Embryonic facial prominence (tissue), 1 donor: ENCODE measurements at regions not wholly inside any gene's neighbourhood (a gene's known extent, or its start where the extent isn't known, plus 50 kb on each side); places are given as distances from the start of the nearest gene placed in this dataset.

Source experiments
- DNase-seq: peaks from one replicate; pipeline ENCODE4 v3.0.0-alpha.2; 2016; ENCODE audit errors: extremely low spot score

GRCh38 chr22:49604732-49605302 is 222.9 kb downstream of the BRD1 start:
- no peak for DNase-seq

DNA sequence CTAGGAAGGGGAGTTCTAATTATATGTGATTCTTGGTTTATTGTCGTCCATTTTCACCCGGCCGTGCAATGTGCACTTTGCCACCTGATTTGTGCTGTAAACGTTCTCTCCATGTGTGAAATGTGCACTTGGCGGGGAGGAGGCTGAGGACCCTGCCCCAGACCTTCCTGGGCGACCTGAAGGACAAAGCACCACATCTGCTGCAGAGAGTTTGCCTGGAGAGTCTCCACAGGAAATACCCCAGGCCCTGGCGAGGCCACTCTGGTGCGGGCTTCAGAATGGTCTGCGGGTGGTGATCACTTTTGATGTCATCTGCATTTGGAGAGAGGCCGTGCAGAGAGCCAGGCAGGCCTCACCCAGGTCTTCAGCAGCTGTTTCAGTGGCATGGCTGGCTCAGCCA is 224.7 kb downstream of the BRD1 start:
- no peak for DNase-seq

GRCh38 chr22:49602481-49602880 is 225.2 kb downstream of the BRD1 start:
- no peak for DNase-seq

DNA sequence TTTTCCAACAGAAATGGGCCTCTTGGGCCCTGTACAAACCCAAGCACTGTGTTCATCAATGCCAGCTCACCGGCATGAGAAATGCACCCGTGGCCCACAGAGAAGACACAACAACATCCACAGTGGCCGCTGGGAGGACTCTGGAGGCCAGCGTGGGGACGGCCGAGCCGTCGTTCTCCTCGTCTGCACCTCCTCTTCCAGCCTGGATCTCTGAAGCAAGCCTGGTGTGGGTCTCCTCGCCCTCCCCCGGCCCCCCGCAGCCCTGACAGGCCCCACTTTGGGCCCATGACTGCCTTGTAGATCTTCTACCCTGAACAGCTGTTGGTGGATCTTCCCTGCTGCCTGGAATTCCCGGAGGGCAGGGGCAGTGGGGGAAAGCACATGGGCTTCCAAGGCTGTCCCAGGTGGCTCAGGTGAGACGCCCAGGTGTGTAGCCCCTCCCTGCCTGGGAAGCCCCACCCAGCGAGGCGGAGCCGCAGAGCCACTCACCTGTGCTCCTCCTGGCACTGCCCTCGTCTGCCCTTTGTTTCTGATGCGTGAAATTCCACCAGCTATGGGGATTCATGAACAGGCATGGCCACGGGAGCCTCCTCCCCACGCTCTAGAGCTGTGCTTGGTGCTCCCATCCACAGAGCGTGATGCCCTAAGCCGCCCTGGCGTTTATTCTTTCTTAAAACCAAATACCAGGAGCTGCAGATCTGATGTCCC is 225.9 kb downstream of the BRD1 start:
- DNase-seq = no peak

GRCh38 chr22:49600891-49601431 is 226.7 kb downstream of the BRD1 start:
- DNase-seq = no peak

DNA sequence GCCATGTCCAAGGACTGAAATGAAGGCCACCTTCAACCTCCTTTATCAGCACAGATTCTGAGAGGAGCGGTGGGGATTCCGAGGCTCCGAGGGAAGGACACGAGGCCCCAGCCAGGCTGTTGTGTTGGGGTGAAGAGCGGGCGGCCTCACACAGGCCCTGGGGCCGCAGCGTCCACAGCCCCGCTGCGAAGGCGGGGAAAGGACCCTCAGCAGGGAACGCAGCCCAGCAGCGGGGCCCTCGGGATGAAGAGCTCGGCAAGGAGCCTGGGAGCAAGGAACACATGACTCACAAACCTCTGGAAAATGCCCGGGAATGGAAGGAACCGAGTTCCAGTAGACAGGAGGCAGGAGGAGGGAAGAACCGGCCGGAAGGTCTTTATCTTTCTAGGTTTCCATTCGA is 227.2 kb downstream of the BRD1 start:
- DNase-seq = no peak

DNA sequence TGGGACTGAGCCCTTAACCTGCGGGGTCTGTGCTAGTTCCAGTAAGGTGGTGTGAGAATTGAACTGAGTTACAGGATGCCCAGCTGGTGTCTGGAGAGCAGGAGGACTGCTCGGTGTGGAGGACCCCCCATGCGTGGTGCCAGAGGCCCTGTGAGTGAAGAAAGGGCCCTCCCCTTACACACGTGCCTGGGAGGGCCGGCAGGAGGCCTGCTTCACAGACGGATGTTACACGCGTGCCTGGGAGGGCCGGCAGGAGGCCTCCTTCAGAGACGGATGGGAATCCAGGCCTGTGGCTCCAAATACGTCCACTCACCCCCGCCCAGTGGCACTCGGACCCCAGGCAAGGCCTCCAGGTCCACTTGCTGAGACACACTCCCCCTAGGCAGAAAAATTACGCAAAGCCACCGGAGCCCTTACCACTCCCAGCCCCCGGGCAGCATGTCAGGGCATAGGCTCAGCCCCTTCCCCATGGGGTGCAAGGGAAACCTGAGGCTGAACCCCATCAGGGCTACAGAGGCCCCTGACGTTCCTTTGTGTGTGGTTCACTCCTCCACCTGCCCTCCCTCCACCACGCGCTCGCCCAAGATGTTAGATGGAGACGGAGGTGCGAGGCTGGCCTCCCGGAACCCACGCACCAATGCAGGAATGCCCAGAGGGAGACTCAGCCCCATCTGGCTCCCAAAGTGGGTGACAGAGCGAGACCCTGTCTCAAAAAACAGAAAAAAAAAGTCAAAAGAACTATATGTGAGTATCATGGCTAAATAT is 227.8 kb downstream of the BRD1 start:
- no peak for DNase-seq

- DNase-seq = no peak
These were observed 228.6 kb downstream of the BRD1 start for GRCh38 chr22:49599039-49599438.

DNA sequence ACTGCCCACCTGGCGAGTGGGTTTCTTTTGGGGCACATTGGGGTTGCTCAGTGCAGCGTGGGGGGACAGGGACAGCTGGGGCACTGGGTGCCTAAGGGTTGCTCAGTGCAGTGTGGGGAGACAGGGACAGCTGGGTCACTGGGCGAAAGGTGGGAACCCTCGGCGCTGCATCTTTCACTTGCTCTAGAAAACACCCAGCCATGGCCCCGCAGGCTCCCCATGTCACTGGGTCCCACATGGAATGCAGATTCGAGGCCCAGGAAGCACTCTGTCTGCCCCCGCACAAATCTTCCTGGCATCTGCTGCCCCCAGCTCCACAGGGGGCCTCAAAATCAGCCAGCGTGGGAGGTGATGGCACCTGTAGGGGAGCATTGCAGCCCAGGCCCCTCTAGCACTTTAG is 229.3 kb downstream of the BRD1 start:
- DNase-seq = no peak

DNA sequence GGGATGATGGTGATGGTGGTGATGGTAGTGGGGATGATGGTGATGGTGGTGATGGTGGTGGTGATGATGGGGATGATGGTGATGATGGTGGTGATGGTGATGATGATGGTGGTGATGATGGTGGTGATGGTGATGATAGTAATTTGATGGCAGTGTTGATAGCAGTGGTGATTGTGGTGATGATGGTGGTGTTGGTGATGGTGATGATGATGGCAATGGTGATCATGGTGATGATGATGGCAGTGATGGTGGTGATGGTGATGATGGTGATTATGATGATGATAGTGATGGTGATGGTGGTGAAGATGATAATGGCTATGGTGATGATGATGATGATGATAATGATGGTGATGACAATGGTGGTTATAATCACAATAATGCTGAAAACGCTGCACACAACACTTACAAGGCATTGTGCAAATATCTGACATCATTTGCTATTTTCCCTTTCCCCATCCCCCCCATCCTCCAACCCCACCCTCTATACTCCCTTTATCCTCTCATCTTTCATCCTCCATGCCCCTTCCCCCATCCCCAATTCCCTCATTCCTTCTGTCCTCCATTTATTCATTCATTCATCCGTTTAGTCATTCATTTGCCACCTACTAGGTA is 230.1 kb downstream of the BRD1 start:
- DNase-seq = no peak

- DNase-seq = no peak
These were observed 232.1 kb downstream of the BRD1 start for GRCh38 chr22:49595465-49596078.

DNA sequence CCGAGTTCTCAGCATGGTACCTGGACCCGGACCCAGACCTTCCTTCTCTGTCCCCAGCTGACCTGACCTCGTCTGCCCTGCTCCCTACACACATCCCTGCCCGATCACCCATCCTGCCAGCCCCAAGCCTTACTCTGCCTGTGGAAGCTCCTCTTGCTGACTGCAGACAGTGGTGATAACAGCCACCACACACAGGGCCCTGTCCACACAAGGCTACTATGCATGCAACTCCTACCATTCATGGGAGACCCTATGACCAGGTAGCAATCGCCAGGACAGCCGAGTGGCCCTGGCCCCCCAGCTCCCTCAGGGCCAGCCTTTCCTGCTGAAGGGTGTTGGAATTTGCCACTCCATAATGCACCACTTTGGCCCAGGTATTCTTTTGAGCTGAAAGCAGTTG is 233.6 kb downstream of the BRD1 start:
- DNase-seq = no peak

- no peak for DNase-seq
These were observed 234.2 kb downstream of the BRD1 start for GRCh38 chr22:49593509-49593908.

- DNase-seq = no peak
These were observed 234.7 kb downstream of the BRD1 start for GRCh38 chr22:49592780-49593501.

- DNase-seq = no peak
These were observed 236.7 kb downstream of the BRD1 start for GRCh38 chr22:49590851-49591445.

DNA sequence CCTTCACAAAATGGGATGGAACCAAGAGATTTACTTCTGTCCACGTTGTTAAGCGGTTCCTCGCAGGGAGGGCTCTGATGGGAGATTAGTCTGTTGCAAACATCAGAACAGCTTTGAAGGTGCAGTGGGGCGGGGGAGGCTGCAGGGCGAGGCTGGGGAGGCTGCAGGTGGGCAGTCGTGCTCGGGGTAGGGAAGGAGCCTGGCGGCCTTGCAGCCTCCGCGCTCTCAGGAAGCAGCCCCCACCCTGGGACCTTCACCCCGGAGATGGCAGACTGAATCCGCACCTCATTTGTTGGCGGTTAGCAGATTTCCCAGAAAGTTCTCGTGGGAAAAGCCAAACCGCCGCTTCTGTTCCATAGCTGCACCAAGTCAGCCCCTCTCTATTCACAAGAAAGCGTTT is 237.3 kb downstream of the BRD1 start:
- DNase-seq = no peak

- no peak for DNase-seq
These were observed 237.9 kb downstream of the BRD1 start for GRCh38 chr22:49589811-49590210.

- DNase-seq = no peak
These were observed 238.4 kb downstream of the BRD1 start for GRCh38 chr22:49589301-49589700.

- no peak for DNase-seq
These were observed 238.9 kb downstream of the BRD1 start for GRCh38 chr22:49588739-49589138.

DNA sequence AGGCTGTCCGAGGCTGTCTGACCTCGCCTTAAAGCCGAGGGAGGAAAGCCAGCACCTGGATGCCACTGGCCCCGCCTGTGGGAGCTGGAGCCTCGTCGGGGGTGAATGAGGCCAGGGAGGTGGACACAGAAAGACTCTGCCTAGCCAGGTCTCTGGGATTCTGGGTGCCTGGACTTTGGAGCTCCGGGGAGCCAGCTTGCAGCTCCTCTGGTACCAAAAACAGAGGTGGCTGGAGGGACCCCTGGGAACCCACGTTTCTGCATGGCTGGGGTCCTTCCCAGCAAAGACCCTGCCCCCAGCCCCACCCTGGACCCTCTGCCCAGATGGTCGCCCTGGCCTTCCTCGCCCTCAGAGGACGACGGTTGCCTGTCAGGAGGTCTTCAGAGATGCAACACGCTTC is 239.7 kb downstream of the BRD1 start:
- DNase-seq = no peak

DNA sequence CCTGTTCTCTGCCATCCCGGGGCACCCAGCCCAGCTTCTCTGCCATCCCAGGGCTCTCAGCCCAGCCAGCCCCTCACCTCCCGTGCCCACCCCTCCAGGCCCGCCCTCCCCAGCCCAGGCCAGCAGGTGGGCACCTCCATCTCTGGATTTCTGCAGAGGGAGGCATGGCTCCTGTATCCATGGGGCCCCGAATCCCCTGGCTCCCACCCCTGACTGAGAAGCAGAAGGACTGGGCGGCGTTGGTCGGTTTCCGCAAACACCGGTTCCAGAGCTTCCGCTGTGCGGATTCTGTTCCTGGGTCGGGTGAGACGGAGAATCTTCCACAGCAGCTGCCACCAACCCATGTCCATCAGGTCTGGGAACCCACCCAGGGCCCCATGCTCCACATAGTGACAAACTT is 240.3 kb downstream of the BRD1 start:
- DNase-seq = no peak
